Myocyte (in vitro differentiated cells): ENCODE measurements at regions not wholly inside any gene's neighbourhood (a gene's known extent, or its start where the extent isn't known, plus 50 kb on each side); places are given as distances from the start of the nearest gene placed in this dataset.

ENCODE experiments used
- DNase-seq: peaks from one replicate; pipeline ENCODE4 v3.0.0-alpha.2; 2012; ENCODE audit warnings: low read depth

- no peak for DNase-seq
Observed at GRCh38 chr11:2083411-2083810, 55.8 kb downstream of the IGF2 start.

GRCh38 chr11:2077061-2077802 lies 62.0 kb downstream of the IGF2 start:
- DNase-seq: peak; percentile 53

- DNase-seq: no peak
Observed at GRCh38 chr11:2076441-2076840, 62.7 kb downstream of the IGF2 start.

- DNase-seq: no peak
Observed at GRCh38 chr11:2074266-2074825, 64.8 kb downstream of the IGF2 start.

- DNase-seq: no peak
Observed at GRCh38 chr11:2072551-2073261, 66.5 kb downstream of the IGF2 start.

GRCh38 chr11:2071748-2072385 lies 67.3 kb downstream of the IGF2 start:
- DNase-seq: no peak
